ENCODE measurements at regions not wholly inside any gene's neighbourhood (a gene's known extent, or its start where the extent isn't known, plus 50 kb on each side); places are given as distances from the start of the nearest gene placed in this dataset.

DNA sequence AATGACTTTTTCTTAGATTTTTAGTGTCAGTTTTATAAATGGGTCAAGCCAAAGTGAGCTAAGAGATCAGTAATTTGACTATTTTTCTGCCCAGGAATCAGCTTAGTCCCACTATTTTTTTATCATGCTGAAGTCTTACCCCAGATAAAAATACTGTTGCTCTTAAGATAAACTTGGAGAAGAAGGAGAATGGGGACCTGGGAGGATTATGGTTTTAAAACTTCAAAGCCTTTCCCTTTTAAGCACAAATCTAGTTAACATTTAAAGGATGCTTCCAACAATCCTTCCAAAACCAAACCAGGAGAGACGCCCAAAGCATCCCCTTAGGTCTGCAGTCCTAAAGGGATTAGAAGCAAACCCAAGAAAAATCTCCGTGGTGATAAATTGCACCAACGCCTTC is 172.4 kb downstream of the SP3 start (continued):
- TF ChIP-seq EMX1 (CRISPR knock-in tag; IDR thresholded peaks at IDR 0.05), result no peak

DNA sequence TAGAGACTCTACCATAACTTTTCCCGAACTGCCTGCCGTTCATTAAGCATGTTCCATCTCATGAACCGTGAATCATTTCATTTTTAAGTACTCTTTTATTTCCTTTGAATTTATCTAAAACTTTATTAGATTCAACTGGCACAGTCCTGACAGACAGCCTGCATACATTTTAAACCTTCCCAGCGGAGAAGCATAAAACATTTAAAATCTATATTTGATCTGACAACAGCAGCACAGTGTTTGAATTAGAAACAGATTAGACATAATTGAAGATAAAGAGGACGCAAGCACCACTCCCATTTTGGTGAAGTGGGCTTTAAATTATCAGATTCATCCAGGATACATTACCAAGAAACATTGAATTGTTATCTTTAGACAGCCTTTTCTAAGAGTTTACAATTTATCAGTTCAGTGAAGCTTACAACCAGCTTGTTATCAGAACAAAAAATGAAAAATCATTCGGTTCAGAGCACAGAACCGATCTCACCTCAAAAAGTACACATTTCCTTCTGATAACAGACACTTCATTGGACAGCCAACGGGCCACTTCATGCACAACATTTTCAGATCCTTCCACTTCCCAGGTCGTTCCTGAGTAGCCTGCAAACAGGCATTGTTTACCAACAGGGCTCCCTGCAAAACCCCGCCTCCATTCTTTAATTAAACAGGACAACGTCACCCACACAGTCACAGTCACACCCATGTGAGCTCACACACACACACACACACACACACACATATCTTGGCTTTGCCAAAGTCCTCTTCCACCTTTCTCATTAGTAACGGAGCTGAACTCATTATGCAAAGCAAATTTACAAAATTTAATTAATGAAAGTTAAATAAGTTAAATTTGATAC is 171.2 kb downstream of the SP3 start:
- H3K9me3 Mint-ChIP-seq, result no peaks in the 10 kb centered on the region
- peaks cover 61% of the 10 kb centered on the region for H3K4me1 Mint-ChIP-seq
- H3K4me3 Mint-ChIP-seq, result no peak overlapping the region
- ChIA-PET POLR2A (no interaction called here), CTCF (no interaction called here)
- no peaks in the 10 kb centered on the region for H3K27me3 Mint-ChIP-seq (ENCODE audit: low read depth)
- DNase-seq (ENCODE audit: low spot score), result no peak
- ATAC-seq, result no peak
- H3K36me3 Mint-ChIP-seq, result no peaks in the 10 kb centered on the region
- TF ChIP-seq GTF2I (CRISPR knock-in tag; conservative IDR thresholded peaks at IDR 0.05), result no peak
- TF ChIP-seq, protein P1, sequence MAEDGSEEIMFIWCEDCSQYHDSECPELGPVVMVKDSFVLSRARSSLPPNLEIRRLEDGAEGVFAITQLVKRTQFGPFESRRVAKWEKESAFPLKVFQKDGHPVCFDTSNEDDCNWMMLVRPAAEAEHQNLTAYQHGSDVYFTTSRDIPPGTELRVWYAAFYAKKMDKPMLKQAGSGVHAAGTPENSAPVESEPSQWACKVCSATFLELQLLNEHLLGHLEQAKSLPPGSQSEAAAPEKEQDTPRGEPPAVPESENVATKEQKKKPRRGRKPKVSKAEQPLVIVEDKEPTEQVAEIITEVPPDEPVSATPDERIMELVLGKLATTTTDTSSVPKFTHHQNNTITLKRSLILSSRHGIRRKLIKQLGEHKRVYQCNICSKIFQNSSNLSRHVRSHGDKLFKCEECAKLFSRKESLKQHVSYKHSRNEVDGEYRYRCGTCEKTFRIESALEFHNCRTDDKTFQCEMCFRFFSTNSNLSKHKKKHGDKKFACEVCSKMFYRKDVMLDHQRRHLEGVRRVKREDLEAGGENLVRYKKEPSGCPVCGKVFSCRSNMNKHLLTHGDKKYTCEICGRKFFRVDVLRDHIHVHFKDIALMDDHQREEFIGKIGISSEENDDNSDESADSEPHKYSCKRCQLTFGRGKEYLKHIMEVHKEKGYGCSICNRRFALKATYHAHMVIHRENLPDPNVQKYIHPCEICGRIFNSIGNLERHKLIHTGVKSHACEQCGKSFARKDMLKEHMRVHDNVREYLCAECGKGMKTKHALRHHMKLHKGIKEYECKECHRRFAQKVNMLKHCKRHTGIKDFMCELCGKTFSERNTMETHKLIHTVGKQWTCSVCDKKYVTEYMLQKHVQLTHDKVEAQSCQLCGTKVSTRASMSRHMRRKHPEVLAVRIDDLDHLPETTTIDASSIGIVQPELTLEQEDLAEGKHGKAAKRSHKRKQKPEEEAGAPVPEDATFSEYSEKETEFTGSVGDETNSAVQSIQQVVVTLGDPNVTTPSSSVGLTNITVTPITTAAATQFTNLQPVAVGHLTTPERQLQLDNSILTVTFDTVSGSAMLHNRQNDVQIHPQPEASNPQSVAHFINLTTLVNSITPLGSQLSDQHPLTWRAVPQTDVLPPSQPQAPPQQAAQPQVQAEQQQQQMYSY (CRISPR knock-in tag; IDR thresholded peaks at IDR 0.05), result no peak
- no peak for TF ChIP-seq FOXJ3 (CRISPR knock-in tag; IDR thresholded peaks at IDR 0.05; ENCODE audit: borderline replicate concordance)
- TF ChIP-seq TEAD1 (CRISPR knock-in tag; IDR thresholded peaks at IDR 0.05), result no peak
- TF ChIP-seq, protein P2, sequence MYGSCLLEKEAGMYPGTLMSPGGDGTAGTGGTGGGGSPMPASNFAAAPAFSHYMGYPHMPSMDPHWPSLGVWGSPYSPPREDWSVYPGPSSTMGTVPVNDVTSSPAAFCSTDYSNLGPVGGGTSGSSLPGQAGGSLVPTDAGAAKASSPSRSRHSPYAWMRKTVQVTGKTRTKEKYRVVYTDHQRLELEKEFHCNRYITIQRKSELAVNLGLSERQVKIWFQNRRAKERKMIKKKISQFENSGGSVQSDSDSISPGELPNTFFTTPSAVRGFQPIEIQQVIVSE (CRISPR knock-in tag; IDR thresholded peaks at IDR 0.05; ENCODE audit: borderline replicate concordance), result no peak
- TF ChIP-seq CBFB (CRISPR knock-in tag; IDR thresholded peaks at IDR 0.05; ENCODE audit: low read depth), result no peak
- TF ChIP-seq, protein P3, sequence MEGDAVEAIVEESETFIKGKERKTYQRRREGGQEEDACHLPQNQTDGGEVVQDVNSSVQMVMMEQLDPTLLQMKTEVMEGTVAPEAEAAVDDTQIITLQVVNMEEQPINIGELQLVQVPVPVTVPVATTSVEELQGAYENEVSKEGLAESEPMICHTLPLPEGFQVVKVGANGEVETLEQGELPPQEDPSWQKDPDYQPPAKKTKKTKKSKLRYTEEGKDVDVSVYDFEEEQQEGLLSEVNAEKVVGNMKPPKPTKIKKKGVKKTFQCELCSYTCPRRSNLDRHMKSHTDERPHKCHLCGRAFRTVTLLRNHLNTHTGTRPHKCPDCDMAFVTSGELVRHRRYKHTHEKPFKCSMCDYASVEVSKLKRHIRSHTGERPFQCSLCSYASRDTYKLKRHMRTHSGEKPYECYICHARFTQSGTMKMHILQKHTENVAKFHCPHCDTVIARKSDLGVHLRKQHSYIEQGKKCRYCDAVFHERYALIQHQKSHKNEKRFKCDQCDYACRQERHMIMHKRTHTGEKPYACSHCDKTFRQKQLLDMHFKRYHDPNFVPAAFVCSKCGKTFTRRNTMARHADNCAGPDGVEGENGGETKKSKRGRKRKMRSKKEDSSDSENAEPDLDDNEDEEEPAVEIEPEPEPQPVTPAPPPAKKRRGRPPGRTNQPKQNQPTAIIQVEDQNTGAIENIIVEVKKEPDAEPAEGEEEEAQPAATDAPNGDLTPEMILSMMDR (IDR thresholded peaks at IDR 0.05), result no peak
- no peak for TF ChIP-seq CREB1 (CRISPR knock-in tag; IDR thresholded peaks at IDR 0.05)
- no peak for TF ChIP-seq ZNF219 (CRISPR knock-in tag; IDR thresholded peaks at IDR 0.05; ENCODE audit: borderline replicate concordance)
- no peak for TF ChIP-seq GABPB1 (CRISPR knock-in tag; IDR thresholded peaks at IDR 0.05)
- TF ChIP-seq IRF2 (CRISPR knock-in tag; IDR thresholded peaks at IDR 0.05; ENCODE audit: borderline replicate concordance, low read depth), result no peak
- H3K27ac Mint-ChIP-seq, result peak overlapping the region; percentile 70

DNA sequence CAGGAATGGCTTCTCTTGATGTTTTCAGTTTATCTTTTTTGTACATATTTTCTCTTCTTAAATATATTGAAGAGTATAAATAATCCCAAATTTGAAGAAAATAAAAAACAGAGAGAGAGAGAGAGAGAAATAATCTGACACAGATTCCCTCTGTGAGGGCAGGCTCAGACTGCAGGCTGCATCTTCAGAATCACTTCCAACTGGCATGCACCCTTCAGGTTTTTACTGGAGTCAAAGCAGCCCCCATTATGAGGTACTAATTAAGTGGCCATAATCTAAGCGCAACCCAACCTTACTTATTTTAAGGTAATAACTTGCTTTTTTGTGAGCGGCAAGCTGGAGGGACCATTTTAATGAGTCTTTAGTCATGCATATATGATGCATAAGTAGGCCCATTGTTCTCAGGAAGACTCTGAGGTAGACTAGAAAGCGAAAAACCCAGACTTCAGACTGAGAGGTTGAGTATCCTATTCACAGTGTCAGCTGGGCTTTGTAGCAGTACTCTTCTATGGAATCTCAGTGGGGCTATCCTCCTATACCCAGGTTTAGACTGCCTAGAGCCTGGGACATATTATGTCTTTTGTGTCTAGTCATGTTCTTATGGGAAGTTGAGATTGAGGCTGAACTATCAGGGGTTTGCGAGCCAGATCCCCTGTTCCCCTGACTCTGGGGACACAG is 167.4 kb downstream of the SP3 start:
- ChIA-PET POLR2A (no interaction called here), CTCF (interaction anchor here (1.3 kb wide), 1 partner anchor 48 kb away, joined by 4 read pairs; no protein-coding TSS in a partner anchor)
- DNase-seq (ENCODE audit: low spot score), result no peak
- Mint-ChIP-seq H3K4me3 (no peak overlapping the region), H3K9me3 (no peaks in the 10 kb centered on the region), H3K27ac (no peak overlapping the region; the same call in 1 of the 2 replicates), H3K4me1 (peaks cover 47% of the 10 kb centered on the region), H3K36me3 (no peaks in the 10 kb centered on the region), H3K27me3 (ENCODE audit: low read depth) (no peaks in the 10 kb centered on the region)
- ATAC-seq, result peak; percentile 83
- TF ChIP-seq, protein P4, sequence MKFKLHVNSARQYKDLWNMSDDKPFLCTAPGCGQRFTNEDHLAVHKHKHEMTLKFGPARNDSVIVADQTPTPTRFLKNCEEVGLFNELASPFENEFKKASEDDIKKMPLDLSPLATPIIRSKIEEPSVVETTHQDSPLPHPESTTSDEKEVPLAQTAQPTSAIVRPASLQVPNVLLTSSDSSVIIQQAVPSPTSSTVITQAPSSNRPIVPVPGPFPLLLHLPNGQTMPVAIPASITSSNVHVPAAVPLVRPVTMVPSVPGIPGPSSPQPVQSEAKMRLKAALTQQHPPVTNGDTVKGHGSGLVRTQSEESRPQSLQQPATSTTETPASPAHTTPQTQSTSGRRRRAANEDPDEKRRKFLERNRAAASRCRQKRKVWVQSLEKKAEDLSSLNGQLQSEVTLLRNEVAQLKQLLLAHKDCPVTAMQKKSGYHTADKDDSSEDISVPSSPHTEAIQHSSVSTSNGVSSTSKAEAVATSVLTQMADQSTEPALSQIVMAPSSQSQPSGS (CRISPR knock-in tag; IDR thresholded peaks at IDR 0.05; ENCODE audit: borderline replicate concordance, low read depth), result no peak
- TF ChIP-seq NR3C1 (CRISPR knock-in tag; conservative IDR thresholded peaks at IDR 0.05; ENCODE audit: low read depth) (no peak), GTF2I (CRISPR knock-in tag; conservative IDR thresholded peaks at IDR 0.05) (no peak), CREM (CRISPR knock-in tag; IDR thresholded peaks at IDR 0.05) (no peak), ZNF423 (CRISPR knock-in tag; IDR thresholded peaks at IDR 0.05) (no peak), KAT7 (CRISPR knock-in tag; IDR thresholded peaks at IDR 0.05; ENCODE audit: borderline replicate concordance) (no peak), TCF7 (CRISPR knock-in tag; IDR thresholded peaks at IDR 0.05; ENCODE audit: low read depth) (no peak)
- TF ChIP-seq, protein P5, sequence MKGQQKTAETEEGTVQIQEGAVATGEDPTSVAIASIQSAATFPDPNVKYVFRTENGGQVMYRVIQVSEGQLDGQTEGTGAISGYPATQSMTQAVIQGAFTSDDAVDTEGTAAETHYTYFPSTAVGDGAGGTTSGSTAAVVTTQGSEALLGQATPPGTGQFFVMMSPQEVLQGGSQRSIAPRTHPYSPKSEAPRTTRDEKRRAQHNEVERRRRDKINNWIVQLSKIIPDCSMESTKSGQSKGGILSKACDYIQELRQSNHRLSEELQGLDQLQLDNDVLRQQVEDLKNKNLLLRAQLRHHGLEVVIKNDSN (CRISPR knock-in tag; IDR thresholded peaks at IDR 0.05), result no peak
- TF ChIP-seq, protein P6, sequence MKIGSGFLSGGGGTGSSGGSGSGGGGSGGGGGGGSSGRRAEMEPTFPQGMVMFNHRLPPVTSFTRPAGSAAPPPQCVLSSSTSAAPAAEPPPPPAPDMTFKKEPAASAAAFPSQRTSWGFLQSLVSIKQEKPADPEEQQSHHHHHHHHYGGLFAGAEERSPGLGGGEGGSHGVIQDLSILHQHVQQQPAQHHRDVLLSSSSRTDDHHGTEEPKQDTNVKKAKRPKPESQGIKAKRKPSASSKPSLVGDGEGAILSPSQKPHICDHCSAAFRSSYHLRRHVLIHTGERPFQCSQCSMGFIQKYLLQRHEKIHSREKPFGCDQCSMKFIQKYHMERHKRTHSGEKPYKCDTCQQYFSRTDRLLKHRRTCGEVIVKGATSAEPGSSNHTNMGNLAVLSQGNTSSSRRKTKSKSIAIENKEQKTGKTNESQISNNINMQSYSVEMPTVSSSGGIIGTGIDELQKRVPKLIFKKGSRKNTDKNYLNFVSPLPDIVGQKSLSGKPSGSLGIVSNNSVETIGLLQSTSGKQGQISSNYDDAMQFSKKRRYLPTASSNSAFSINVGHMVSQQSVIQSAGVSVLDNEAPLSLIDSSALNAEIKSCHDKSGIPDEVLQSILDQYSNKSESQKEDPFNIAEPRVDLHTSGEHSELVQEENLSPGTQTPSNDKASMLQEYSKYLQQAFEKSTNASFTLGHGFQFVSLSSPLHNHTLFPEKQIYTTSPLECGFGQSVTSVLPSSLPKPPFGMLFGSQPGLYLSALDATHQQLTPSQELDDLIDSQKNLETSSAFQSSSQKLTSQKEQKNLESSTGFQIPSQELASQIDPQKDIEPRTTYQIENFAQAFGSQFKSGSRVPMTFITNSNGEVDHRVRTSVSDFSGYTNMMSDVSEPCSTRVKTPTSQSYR (CRISPR knock-in tag; IDR thresholded peaks at IDR 0.05), result no peak

Measured in WTC11 (cell line).